Tibial artery (tissue), 4 donors: ENCODE measurements at regions not wholly inside any gene's neighbourhood (a gene's known extent, or its start where the extent isn't known, plus 50 kb on each side); places are given as distances from the start of the nearest gene placed in this dataset.

ENCODE experiments used
- DNase-seq, 2 donors: peaks; one replicate each; pipeline ENCODE4 v3.0.0-alpha.2; 2019
- H3K27ac ChIP-seq, 2 donors: fragments of 200-600 bp; sonication (generic) in 1 of 2; 1 replicate in 1 of 2; 2 replicates in 1 of 2; pipeline ENCODE4 v1.5.1; 2018 to 2019; ENCODE audit warnings: mild to moderate bottlenecking in 1 of 2
- H3K27me3 ChIP-seq, 2 donors: fragments of 200-600 bp; sonication (generic) in 1 of 2; one replicate each; pipeline versions ENCODE4 v1.5.1 to v1.6.0; 2016 to 2019
- H3K36me3 ChIP-seq, 3 donors: fragments of 200-600 bp; sonication (generic) in 2 of 3; one replicate each; pipeline ENCODE4 v1.5.1; 2016 to 2019; ENCODE audit warnings: mild to moderate bottlenecking in 2 of 3
- H3K4me1 ChIP-seq, 4 donors: fragments of 200-600 bp; sonication (generic) in 2 of 4; 1 replicate in 3 of 4; 2 replicates in 1 of 4; pipeline ENCODE4 v1.5.1; 2016 to 2019
- H3K4me3 ChIP-seq, 2 donors: fragments of 200-600 bp; sonication (generic) in 1 of 2; 1 replicate in 1 of 2; 2 replicates in 1 of 2; pipeline ENCODE4 v1.5.1; 2018 to 2019; ENCODE audit warnings: mild to moderate bottlenecking in 2 of 2
- H3K9me3 ChIP-seq, 3 donors: fragments of 200-600 bp; sonication (generic) in 1 of 3; one replicate each; pipeline ENCODE4 v1.5.1; 2016 to 2019
- CTCF ChIP-seq, 2 experiments: fragments of 200-600 bp in 1 of 2; fragments of 450-650 bp in 1 of 2; IDR thresholded peaks; one replicate each; pipeline ENCODE4 v1.5.1; 2017 to 2019; ENCODE audit warnings: antibody characterized with exemption in 2 of 2, mild to moderate bottlenecking in 1 of 2, moderate library complexity in 1 of 2
- intact Hi-C: fragments of 100-400 bp; cut with DNase I; formaldehyde crosslinking; loops from one replicate; pipeline ENCODE4 v1.15.0; 2023; ENCODE audit warnings: low total_unique reads

GRCh38 chr19:30864391-30865215 is 484.6 kb downstream of the TSHZ3 start:
- peak in 1 of 2 donors; percentile 60 for DNase-seq
- intact Hi-C loops: no loop called here
- H3K27ac ChIP-seq: no peak overlapping the region

DNA sequence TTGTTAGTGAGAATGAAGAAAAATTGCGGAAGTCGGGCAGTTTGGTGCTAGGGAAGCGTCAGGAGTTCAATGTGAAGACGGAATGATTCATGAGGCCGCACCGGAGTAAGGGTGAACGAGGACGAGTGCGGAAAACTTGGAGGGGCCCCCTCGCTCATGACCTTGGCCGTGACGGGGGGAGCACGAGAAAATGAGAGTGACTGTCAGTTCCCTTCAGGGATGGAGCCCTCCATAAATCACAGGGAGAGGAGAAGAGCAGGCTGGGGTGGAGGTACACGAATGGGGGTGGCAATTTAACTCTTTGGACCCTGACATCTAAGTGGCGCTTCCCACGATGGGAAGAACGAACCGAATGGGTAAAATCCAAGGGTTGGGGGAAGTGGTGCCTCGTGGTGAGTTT is 486.4 kb downstream of the TSHZ3 start:
- DNase-seq: peak in 1 of 2 donors; percentile 28
- H3K4me3 ChIP-seq: no peak overlapping the region
- intact Hi-C loops: no loop called here
- H3K36me3 ChIP-seq: no peaks in the 10 kb centered on the region
- no peak overlapping the region for H3K27ac ChIP-seq
- no peaks in the 10 kb centered on the region for H3K27me3 ChIP-seq
- no peak for TF ChIP-seq CTCF (IDR thresholded peaks at IDR 0.05)
- no peaks in the 10 kb centered on the region for H3K4me1 ChIP-seq
- no peaks in the 10 kb centered on the region for H3K9me3 ChIP-seq

More at GRCh38 chr19:30864391-30865215, 484.6 kb downstream of the TSHZ3 start:
- Histone ChIP-seq H3K9me3 (no peaks in the 10 kb centered on the region), H3K4me1 (no peaks in the 10 kb centered on the region), H3K27me3 (no peaks in the 10 kb centered on the region), H3K4me3 (no peak overlapping the region), H3K36me3 (no peaks in the 10 kb centered on the region)
- no peak for TF ChIP-seq CTCF (IDR thresholded peaks at IDR 0.05)

DNA sequence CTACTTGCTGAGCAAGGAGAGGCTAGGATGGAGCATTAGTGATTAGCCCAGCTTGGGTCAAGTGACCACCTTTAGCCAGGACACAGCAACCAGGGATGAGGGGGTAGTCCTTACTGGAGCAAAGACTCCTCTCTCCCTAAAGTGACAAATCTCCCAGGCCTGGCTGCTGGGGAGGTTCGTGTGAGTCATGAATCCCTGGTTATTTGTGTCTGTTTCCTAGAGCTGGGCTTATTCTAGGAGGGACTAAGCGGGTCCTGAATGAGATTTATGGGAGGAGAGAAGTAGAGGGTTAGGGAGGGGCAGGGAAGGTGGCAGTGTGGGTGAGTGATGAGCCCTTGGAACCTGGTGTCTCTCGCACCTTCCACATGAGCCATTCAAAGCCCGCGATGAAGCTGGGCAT is 487.3 kb downstream of the TSHZ3 start:
- H3K4me3 ChIP-seq: no peak overlapping the region
- no peak for TF ChIP-seq CTCF (IDR thresholded peaks at IDR 0.05)
- no peaks in the 10 kb centered on the region for H3K4me1 ChIP-seq
- intact Hi-C loops: no loop called here
- peak in 1 of 2 donors; percentile 23 for DNase-seq
- no peaks in the 10 kb centered on the region for H3K27me3 ChIP-seq
- no peaks in the 10 kb centered on the region for H3K9me3 ChIP-seq
- H3K27ac ChIP-seq: no peak overlapping the region
- no peaks in the 10 kb centered on the region for H3K36me3 ChIP-seq

DNA sequence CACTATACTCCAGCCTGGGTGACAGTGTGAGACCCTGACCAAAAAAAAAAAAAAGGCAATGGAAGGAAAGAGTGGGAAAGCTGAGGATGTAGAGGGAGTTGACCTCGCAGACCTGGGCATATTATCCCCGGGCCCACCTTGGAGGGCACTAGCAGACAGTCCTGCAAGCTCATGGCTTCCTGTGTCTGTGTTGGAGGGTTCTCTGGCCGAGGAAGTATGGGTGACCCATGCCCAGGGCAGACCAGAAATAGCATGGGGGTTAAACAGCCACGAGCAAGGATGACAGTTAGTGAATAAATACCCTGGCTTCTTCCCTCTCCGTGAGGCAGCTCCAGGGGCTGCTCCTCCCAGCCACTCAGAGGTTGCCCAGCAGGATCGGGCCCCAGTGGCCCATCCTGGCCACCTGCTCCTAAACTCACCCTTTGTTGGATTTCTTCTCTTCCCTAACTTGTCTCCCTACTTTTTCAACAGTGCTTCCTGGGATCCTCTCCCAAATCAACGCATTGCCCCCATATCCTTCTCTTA is 485.8 kb downstream of the ZNF536 start:
- intact Hi-C loops: no loop called here
- DNase-seq: peak in 1 of 2 donors; percentile 23
- no peak overlapping the region for H3K27ac ChIP-seq
- H3K4me3 ChIP-seq: no peak overlapping the region
- H3K4me1 ChIP-seq: no peaks in the 10 kb centered on the region
- H3K27me3 ChIP-seq: no peaks in the 10 kb centered on the region
- H3K36me3 ChIP-seq: no peaks in the 10 kb centered on the region
- no peak for TF ChIP-seq CTCF (IDR thresholded peaks at IDR 0.05)
- no peaks in the 10 kb centered on the region for H3K9me3 ChIP-seq

- no peak overlapping the region for H3K4me3 ChIP-seq
- no peak for TF ChIP-seq CTCF (IDR thresholded peaks at IDR 0.05)
- no peaks in the 10 kb centered on the region for H3K9me3 ChIP-seq
- intact Hi-C loops: no loop called here
- DNase-seq: peak in 1 of 2 donors; percentile 37
- H3K27ac ChIP-seq: no peak overlapping the region
- H3K27me3 ChIP-seq: no peaks in the 10 kb centered on the region
- no peaks in the 10 kb centered on the region for H3K36me3 ChIP-seq
- no peaks in the 10 kb centered on the region for H3K4me1 ChIP-seq
Measured at GRCh38 chr19:30857388-30857787, 485.2 kb downstream of the ZNF536 start.
